Smooth muscle cell (in vitro differentiated cells): ENCODE measurements at regions not wholly inside any gene's neighbourhood (a gene's known extent, or its start where the extent isn't known, plus 50 kb on each side); places are given as distances from the start of the nearest gene placed in this dataset.

Experiments used
- DNase-seq: peaks from one replicate; lab custom pipeline; 2025; ENCODE audit not compliant: unreplicated experiment; lab: John Stamatoyannopoulos, UW
- H2AFZ ChIP-seq: fragments of 200-600 bp; sonication (generic); 2 replicates; pipeline ENCODE4 v1.6.0; 2016; ENCODE audit warnings: antibody characterized with exemption, low read depth, mild to moderate bottlenecking
- H3F3A ChIP-seq: fragments of 200-600 bp; sonication (generic); 2 replicates; pipeline ENCODE4 v1.6.0; 2017; ENCODE audit warnings: antibody characterized with exemption, low read depth
- H3K27ac ChIP-seq: fragments of 200-600 bp; sonication (generic); 2 replicates; pipeline ENCODE4 v1.5.1; 2016; ENCODE audit warnings: low read depth, mild to moderate bottlenecking
- H3K27me3 ChIP-seq: fragments of 200-600 bp; sonication (generic); 2 replicates; pipeline ENCODE4 v1.6.1; 2016; ENCODE audit warnings: low read depth, mild to moderate bottlenecking
- H3K36me3 ChIP-seq: fragments of 200-600 bp; sonication (generic); 2 replicates; pipeline ENCODE4 v1.5.1; 2016; ENCODE audit warnings: low read depth
- H3K4me1 ChIP-seq: fragments of 200-600 bp; sonication (generic); 2 replicates; pipeline ENCODE4 v1.5.1; 2016; ENCODE audit warnings: low read depth
- H3K4me2 ChIP-seq: fragments of 200-600 bp; sonication (generic); 2 replicates; pipeline ENCODE4 v1.6.0; 2016; ENCODE audit warnings: mild to moderate bottlenecking
- H3K4me3 ChIP-seq: fragments of 200-600 bp; sonication (generic); 2 replicates; pipeline ENCODE4 v1.5.1; 2016; ENCODE audit warnings: mild to moderate bottlenecking
- H3K79me2 ChIP-seq: fragments of 200-600 bp; sonication (generic); 2 replicates; pipeline ENCODE4 v1.6.0; 2016; ENCODE audit warnings: low read depth, mild to moderate bottlenecking
- H3K9ac ChIP-seq: fragments of 200-600 bp; sonication (generic); 2 replicates; pipeline ENCODE4 v1.6.0; 2016; ENCODE audit warnings: low read depth
- H3K9me3 ChIP-seq: fragments of 200-600 bp; sonication (generic); replicated peaks from 2 replicates; pipeline ENCODE4 v1.5.1; 2016; ENCODE audit warnings: low read depth
- H4K20me1 ChIP-seq: fragments of 200-600 bp; sonication (generic); 2 replicates; pipeline ENCODE4 v1.6.0; 2016; ENCODE audit warnings: low read depth
- WGBS: methylation state at CpG from one replicate; pipeline ENCODE4 v1.1.7; 2016; ENCODE audit warnings: low lambda C conversion rate; 5-methylcytosine and 5-hydroxymethylcytosine counted together
- TF ChIP-seq, protein P1 (sequence below): fragments of 200-600 bp; sonication (generic); IDR thresholded peaks from 2 replicates; pipeline ENCODE4 v1.5.1; 2017; ENCODE audit warnings: borderline replicate concordance, mild to moderate bottlenecking, antibody characterized with exemption; ENCODE audit not compliant: insufficient read depth, poor library complexity, severe bottlenecking

DNA sequence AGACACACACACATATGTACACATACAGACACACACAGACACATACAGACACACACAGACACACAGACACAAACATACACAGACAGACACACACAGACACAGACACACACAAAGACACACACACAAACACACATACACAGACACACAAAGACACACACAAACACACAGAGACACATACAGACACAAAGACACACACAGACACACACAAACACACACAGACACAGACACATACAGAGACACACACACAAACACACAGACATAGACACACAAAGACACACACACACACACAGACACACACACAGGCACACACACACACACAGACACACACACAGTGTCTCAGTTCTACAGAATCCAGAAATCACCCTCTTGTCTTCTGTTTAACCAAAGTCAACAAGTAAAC, 280.7 kb downstream of the ASMT start:
- Histone ChIP-seq H3K36me3 (no peaks in the 10 kb centered on the region), H2AFZ (no peak overlapping the region), H3K4me1 (no peaks in the 10 kb centered on the region), H3K9me3 (no peaks in the 10 kb centered on the region), H3K9ac (no peak overlapping the region), H3K4me2 (no peak overlapping the region), H3K27ac (no peak overlapping the region), H3K27me3 (no peaks in the 10 kb centered on the region), H3K4me3 (no peak overlapping the region), H3F3A (no peaks in the 10 kb centered on the region), H4K20me1 (no peaks in the 10 kb centered on the region), H3K79me2 (no peaks in the 10 kb centered on the region)
- TF ChIP-seq, protein P1, sequence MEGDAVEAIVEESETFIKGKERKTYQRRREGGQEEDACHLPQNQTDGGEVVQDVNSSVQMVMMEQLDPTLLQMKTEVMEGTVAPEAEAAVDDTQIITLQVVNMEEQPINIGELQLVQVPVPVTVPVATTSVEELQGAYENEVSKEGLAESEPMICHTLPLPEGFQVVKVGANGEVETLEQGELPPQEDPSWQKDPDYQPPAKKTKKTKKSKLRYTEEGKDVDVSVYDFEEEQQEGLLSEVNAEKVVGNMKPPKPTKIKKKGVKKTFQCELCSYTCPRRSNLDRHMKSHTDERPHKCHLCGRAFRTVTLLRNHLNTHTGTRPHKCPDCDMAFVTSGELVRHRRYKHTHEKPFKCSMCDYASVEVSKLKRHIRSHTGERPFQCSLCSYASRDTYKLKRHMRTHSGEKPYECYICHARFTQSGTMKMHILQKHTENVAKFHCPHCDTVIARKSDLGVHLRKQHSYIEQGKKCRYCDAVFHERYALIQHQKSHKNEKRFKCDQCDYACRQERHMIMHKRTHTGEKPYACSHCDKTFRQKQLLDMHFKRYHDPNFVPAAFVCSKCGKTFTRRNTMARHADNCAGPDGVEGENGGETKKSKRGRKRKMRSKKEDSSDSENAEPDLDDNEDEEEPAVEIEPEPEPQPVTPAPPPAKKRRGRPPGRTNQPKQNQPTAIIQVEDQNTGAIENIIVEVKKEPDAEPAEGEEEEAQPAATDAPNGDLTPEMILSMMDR = no peak
- DNase-seq = no peak

DNA sequence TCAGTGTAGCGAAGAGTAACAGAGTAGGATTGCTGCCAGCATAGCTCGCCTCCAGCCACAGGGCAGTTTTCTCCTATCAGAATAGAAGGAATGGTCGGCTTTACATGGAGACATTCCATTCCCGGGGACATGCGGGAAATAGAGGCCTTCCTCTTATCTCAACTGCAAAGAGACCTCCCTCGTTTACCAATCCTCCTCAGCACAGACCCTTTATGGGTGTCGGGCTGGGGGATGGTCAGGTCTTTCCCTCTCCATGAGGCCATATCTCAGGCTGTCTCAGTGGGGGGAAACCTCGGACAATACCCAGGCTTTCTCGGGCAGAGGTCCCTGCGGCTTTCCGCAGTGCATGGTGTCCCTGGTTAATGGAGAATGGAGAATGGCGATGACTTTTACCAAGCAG, 285.0 kb downstream of the ASMT start:
- Histone ChIP-seq H3K4me1 (no peaks in the 10 kb centered on the region), H3K27ac (no peak overlapping the region), H4K20me1 (no peaks in the 10 kb centered on the region), H3F3A (no peaks in the 10 kb centered on the region), H3K79me2 (no peaks in the 10 kb centered on the region), H3K9ac (no peak overlapping the region), H3K4me2 (no peak overlapping the region), H2AFZ (no peak overlapping the region), H3K27me3 (no peaks in the 10 kb centered on the region), H3K4me3 (no peak overlapping the region), H3K9me3 (no peaks in the 10 kb centered on the region), H3K36me3 (no peaks in the 10 kb centered on the region)
- DNase-seq = no peak
- WGBS = 58% methylated on average over 12 of the region's 12 CpGs
- TF ChIP-seq, protein P1 = no peak

DNA sequence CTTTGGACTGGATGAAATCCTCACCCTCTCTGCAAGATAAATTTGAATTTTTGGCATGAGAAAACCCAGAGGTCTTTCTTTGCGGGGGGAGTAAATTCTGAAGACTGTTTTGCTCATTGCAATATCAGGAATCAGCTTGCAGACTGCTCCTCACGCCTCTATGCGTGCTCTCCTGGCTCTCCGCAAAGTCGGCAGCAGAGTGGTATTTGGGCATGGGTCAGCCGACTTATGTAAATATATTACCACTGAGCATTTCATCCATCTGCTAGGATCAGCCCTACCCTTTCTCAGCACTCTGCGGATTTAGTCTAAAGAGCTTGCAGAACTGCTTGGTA, 288.0 kb downstream of the ASMT start:
- 66% methylated on average over 7 of the region's 7 CpGs for WGBS
- Histone ChIP-seq H3K27ac (peak overlapping the region; percentile 15), H3K4me2 (peak overlapping the region; percentile 39), H3K4me3 (no peak overlapping the region), H3F3A (no peaks in the 10 kb centered on the region), H3K27me3 (no peaks in the 10 kb centered on the region), H3K9me3 (no peaks in the 10 kb centered on the region), H3K9ac (no peak overlapping the region), H3K36me3 (no peaks in the 10 kb centered on the region), H3K79me2 (no peaks in the 10 kb centered on the region), H2AFZ (no peak overlapping the region), H3K4me1 (no peaks in the 10 kb centered on the region), H4K20me1 (no peaks in the 10 kb centered on the region)
- no peak for DNase-seq
- TF ChIP-seq, protein P1 = no peak

DNA sequence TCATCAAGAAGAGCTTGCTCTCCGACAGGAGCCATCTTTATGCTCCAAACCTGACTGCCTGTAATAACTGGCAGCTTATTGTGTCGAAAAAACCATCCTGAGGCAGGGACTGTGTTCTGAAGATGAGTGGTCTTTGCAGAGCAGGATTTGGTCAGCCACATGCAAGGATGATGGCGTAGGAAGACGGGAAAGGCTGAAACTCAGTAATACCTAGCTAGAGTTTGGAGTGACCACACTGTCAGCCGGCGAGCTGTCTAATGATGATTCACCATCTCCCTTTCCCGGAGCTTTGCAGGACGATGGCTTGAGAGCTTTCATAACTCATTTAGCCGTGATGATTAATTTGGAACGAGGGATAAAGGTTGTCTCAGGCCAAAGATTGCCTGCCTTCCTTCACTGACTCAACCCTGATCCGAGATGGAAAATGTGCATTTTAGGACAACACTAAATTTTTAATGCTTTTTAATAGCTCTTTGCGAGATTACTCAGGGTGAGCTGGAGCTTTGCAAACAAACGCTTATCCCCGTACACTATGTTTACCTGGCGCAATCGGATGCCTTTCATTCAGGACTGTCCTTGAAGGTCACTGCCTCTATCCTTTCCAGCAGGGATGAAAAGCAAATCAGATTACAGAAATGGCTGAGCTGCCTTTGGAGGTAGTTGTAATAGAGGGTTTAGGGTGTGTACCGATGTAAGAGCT, 288.5 kb downstream of the ASMT start:
- Histone ChIP-seq H2AFZ (no peak overlapping the region), H3K4me2 (peak overlapping the region; percentile 61), H4K20me1 (no peaks in the 10 kb centered on the region), H3K36me3 (no peaks in the 10 kb centered on the region), H3K4me3 (no peak overlapping the region), H3K9me3 (no peaks in the 10 kb centered on the region), H3K27ac (peak overlapping the region; percentile 15), H3K27me3 (no peaks in the 10 kb centered on the region), H3K4me1 (no peaks in the 10 kb centered on the region), H3K79me2 (no peaks in the 10 kb centered on the region), H3F3A (no peaks in the 10 kb centered on the region), H3K9ac (no peak overlapping the region)
- TF ChIP-seq, protein P1 = no peak
- WGBS = 54% methylated on average over 17 of the region's 17 CpGs
- no peak for DNase-seq
